ENCODE measurements at regions not wholly inside any gene's neighbourhood (a gene's known extent, or its start where the extent isn't known, plus 50 kb on each side); places are given as distances from the start of the nearest gene placed in this dataset.
"Not testable (repeated sequence)": the region's sequence is repeated elsewhere in the genome, so short reads cannot be mapped to it uniquely, and the experiment has no call there.

- no peak overlapping the region for H3K4me3 ChIP-seq (ENCODE audit: low read depth, low read length)
Observed at GRCh38 chr5:167425161-167425560, 866.3 kb upstream of the WWC1 start.

DNA sequence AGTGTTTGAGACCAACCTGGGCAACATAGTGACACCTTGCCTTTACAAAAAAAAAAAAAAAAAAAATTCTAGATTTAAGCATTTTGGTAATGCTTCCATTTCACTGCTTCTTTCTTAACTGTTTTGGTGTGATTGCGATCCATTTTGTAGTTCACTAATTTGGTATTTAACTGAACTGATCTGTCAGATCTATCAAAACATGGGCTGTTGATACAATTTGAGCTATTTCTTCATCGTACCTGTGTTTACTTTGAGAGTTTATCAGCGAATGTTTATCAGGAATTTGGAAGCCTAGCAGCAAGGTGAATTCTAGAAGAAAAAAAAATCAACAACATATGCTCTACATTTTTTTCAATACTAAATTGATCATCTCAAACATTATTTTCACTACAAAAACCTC lies 864.9 kb upstream of the WWC1 start:
- no peak overlapping the region for H3K4me3 ChIP-seq (ENCODE audit: low read depth, low read length)

- not testable (repeated sequence) for H3K4me3 ChIP-seq (ENCODE audit: low read depth, low read length)
Observed at GRCh38 chr5:167427641-167428040, 863.8 kb upstream of the WWC1 start.

GRCh38 chr5:167440846-167441245 lies 850.6 kb upstream of the WWC1 start:
- no peak overlapping the region for H3K4me3 ChIP-seq (ENCODE audit: low read depth, low read length)

DNA sequence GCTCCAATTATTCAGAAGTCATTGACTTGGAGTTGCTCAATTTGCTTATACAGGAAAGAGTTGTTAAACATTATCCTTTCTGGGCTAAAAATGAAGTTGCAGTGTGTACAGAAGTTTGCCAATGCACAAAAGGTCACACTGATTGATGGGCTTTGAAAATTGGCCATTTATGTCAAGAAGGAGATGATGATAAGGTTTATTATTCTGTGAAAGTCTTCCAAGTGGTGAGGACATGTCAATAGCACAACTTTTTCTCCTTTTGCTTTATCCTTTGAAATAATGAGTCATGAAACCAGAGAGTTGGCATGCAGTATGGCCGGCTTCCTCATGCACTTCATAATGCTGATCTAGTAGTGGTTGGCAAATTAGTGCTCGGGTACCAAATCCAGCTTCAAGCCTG lies 848.5 kb upstream of the WWC1 start:
- H3K4me3 ChIP-seq (ENCODE audit: low read depth, low read length): no peak overlapping the region

GRCh38 chr5:167447466-167448375 lies 843.7 kb upstream of the WWC1 start:
- H3K4me3 ChIP-seq (ENCODE audit: low read depth, low read length): no peak overlapping the region

GRCh38 chr5:167448376-167448775 lies 843.1 kb upstream of the WWC1 start:
- H3K4me3 ChIP-seq (ENCODE audit: low read depth, low read length): no peak overlapping the region

DNA sequence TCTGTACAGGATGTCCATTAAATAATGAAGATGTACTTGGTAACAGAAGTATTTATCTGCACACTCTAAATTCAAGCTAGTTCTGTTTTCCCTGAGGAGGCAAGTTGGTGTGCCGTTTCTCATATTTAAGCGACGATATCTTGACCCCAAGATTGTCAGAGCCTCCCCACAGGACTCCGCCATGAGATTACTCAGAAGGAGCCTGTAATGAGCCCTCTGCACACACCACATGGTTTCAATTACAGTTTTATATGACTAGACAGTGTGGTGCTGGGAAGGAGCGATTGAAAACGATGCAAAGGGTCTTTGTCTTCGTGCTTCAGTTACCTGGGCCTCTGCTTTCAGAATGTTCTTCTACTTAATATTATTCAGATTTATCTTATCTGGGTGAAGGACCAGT lies 840.4 kb upstream of the WWC1 start:
- no peak overlapping the region for H3K4me3 ChIP-seq (ENCODE audit: low read depth, low read length)

- no peak overlapping the region for H3K4me3 ChIP-seq (ENCODE audit: low read depth, low read length)
Observed at GRCh38 chr5:167452136-167452535, 839.3 kb upstream of the WWC1 start.

DNA sequence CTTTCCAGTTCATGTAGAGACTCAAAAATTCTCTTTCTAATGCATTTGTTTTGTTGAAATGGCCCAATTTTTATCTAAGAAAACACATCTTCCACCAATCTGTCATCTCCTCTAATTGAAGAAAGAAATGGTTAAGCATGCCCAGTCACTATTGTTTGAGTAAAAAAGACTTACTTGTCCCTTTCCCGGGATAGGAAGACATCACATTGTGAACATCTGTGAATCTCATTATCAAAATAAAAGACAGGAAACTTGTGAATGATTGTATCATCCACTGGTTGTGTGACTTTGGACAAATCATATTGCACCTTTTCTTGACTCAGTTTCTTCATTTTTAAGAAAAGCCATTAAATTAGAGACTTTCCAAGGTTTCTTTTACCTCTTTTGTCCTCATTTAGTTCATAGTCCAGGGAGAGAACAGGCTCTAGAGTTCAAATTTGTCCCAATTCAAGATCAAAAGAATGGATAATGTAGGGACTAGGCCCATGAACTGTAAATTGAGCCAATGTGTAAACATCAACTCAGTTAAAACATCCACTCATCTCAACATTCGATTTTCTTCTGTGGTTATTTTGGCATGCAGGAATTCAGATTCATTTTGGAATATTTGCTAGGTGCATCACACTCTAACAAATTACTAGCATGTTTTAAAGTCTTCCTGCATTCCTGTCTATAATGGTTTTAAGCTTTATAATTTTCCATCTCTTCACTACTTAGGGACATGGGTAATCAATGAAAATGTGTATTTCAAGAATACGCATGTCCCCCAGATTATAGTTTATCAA lies 838.0 kb upstream of the WWC1 start:
- no peak overlapping the region for H3K4me3 ChIP-seq (ENCODE audit: low read depth, low read length)

- no peak overlapping the region for H3K4me3 ChIP-seq (ENCODE audit: low read depth, low read length)
Observed at GRCh38 chr5:167458412-167458811, 833.0 kb upstream of the WWC1 start.

- H3K4me3 ChIP-seq (ENCODE audit: low read depth, low read length): no peak overlapping the region
Observed at GRCh38 chr5:167460449-167461020, 830.9 kb upstream of the WWC1 start.

DNA sequence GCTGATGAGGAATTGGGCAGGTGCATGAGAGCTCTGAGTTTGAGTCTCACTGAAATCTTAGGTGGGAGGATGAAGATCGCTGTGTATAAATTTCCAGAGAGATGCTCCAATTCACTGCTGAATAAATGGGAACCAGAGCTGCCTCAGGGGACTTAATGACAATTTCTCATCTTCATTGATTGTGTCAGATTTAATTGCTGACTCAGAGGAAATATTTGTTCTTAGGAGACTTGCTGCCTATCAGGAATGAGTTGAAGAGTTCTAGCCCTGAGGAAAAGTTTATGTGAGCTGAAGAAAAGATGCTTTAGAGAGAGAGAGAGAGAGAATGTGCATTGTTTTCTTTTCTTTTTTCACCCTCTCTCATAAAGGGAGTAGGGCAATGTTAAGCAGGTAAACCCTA lies 827.5 kb upstream of the WWC1 start:
- H3K4me3 ChIP-seq (ENCODE audit: low read depth, low read length): no peak overlapping the region

DNA sequence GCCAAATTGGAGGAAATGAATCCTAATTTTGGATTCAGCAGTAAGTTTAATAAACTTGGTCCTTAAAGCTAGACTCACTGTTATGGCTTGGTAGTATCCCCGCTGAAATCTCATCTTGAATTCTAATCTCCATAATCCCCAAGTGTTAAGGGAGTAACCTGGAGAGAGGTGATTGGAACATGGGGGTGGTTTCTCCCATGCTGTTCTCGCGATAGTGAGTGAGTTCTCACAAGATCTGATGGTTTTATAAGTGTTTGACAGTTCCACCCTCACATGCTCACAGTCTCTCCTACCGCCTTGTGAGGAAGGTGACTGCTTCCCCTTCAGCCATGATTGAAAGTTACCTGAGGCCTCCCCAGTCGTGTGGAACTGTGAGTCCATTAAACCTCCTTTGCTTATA lies 824.5 kb upstream of the WWC1 start:
- no peak overlapping the region for H3K4me3 ChIP-seq (ENCODE audit: low read depth, low read length)

- H3K4me3 ChIP-seq (ENCODE audit: low read depth, low read length): no peak overlapping the region
Observed at GRCh38 chr5:167472566-167473108, 818.8 kb upstream of the WWC1 start.

DNA sequence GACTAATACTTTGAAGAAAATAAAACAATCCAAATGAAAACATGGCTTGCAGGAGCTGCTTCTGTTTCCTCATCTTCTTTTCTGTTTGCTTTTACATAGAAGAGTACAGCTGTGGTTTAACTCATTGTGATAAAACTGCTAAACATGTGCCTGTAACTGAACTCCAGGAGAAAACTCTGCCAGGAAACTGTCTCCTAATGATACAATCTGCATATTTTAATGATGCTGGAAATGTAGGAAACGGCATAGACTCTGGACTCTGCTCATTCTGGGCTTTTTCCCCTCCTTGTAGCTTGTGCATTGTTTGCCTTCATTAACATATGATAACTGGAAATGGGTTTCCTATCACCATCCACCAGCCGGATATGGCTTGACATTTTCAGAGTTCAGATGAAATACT lies 813.3 kb upstream of the WWC1 start:
- H3K4me3 ChIP-seq (ENCODE audit: low read depth, low read length): no peak overlapping the region

DNA sequence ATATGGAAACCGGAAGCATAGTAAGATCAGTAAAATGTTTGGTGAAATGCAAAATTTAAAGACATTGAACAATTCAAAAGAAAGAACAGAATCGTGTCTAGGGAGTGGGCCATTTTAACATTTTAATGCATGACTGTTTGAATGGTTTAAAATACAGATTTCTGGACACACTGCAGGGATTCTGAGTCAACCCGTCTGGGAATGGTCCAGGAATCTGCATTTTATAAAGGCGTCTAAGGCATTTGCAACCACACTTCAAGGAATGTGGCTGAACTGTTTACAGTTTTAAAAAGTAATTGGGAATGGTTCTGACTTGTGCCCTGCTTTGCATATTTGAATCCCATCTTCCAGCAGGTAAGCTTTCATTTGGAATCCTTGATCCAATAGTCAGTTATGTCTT lies 811.7 kb upstream of the WWC1 start:
- H3K4me3 ChIP-seq (ENCODE audit: low read depth, low read length): no peak overlapping the region

DNA sequence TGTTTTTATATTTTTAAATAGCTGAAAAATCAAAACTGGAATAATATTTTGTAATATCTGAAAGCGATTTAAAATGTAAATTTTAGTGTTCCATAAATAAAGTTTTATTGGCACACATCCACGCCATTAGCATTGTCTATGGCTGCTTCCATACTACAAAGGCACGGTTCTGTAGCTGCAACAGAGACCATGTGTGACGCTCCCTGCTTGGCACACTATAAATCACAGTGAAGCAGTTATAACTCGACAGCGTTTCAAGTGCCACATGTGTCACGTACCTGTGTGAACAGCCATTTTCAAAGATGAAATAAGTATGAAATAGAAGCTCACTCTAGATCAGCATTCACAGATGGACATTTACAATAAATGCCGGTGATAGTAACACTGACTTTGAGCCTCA lies 810.1 kb upstream of the WWC1 start:
- no peak overlapping the region for H3K4me3 ChIP-seq (ENCODE audit: low read depth, low read length)

- H3K4me3 ChIP-seq (ENCODE audit: low read depth, low read length): no peak overlapping the region
Observed at GRCh38 chr5:167482555-167482954, 808.9 kb upstream of the WWC1 start.

DNA sequence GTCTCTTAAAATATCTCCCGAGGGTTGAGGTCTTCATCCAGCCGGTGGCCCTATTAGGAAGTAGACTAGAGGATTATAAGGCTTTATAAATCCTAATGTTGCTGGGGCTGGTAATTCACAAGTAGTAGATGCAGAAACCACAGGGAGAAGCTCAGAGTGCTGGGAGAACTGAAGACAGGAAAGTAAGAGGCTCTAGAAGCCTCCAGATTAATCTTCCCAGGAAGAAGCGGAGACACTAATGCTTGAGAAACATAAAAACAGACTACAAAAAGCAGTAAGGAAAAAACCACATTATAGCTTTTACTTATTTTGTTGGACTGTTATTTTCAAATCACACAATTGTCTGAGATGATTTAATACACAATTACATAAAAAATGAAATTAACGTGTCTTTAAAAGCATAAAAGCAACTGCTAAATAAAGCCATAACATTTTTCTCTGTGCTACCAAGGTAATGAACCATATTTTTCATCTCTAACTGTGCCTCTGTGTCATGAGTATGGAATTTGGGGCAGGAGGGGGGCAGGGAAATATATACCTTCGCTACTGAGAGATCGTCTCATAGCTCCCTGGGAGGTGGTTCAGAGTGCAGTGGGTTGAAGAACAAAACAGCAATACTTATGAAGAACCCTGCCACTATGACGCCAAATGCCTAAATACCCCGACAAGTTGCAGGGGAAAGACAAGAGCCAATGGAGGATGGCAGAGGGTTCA lies 806.2 kb upstream of the WWC1 start:
- no peak overlapping the region for H3K4me3 ChIP-seq (ENCODE audit: low read depth, low read length)

DNA sequence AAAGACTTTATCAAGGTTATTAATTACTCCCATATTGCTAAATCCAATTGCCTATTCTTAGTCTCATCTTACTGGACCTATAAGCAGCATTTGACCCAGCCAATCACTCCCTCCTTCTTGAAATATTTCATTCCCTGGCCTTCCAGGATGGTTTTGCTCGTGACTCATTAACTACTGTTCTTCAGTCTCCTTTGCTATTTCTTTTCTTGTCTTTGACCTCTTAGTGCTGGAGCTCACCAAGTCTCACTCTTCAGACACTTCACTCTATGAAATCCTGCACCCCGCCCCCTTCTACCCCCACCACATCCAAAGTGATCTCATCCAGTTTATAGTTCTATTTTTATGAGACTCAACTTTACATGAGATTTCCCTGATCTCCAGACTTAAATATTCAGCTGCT lies 803.1 kb upstream of the WWC1 start:
- H3K4me3 ChIP-seq (ENCODE audit: low read depth, low read length): no peak overlapping the region

Measured in iPS-11a (cell line).